ENCODE measurements at regions not wholly inside any gene's neighbourhood (a gene's known extent, or its start where the extent isn't known, plus 50 kb on each side); places are given as distances from the start of the nearest gene placed in this dataset.
"Not testable (repeated sequence)": the region's sequence is repeated elsewhere in the genome, so short reads cannot be mapped to it uniquely, and the experiment has no call there.

GRCh38 chr2:111323384-111323783 lies 202.7 kb downstream of the BCL2L11 start:
- not testable (repeated sequence) for H3K9me3 Mint-ChIP-seq; H3K79me2 ChIP-seq (ENCODE audit: low read depth); H3K4me1 ChIP-seq; H4K20me1 ChIP-seq (ENCODE audit: low read depth); H3K4me1 Mint-ChIP-seq; H3K4me2 ChIP-seq; H3K4me3 Mint-ChIP-seq; H3K27me3 Mint-ChIP-seq (ENCODE audit: insufficient read depth, low read depth); H2AFZ ChIP-seq (replicated peaks); H3K4me3 ChIP-seq; H3K9ac ChIP-seq; H3K9me3 ChIP-seq (ENCODE audit: low read depth); DNase-seq (ENCODE audit: low spot score); H3K27ac Mint-ChIP-seq; H3K36me3 Mint-ChIP-seq; H3K27me3 ChIP-seq; H3K36me3 ChIP-seq; H3K27ac ChIP-seq; H3F3A ChIP-seq (ENCODE audit: low read depth)

- not testable (repeated sequence) for H3K27me3 ChIP-seq; H3K4me3 Mint-ChIP-seq; H2AFZ ChIP-seq (replicated peaks); H3K4me2 ChIP-seq; H3K79me2 ChIP-seq (ENCODE audit: low read depth); H3F3A ChIP-seq (ENCODE audit: low read depth); H3K27ac Mint-ChIP-seq; H3K36me3 ChIP-seq; H3K9me3 ChIP-seq (ENCODE audit: low read depth); H3K4me1 ChIP-seq; H3K27ac ChIP-seq; H3K27me3 Mint-ChIP-seq (ENCODE audit: insufficient read depth, low read depth); DNase-seq (ENCODE audit: low spot score); H3K4me1 Mint-ChIP-seq; H3K4me3 ChIP-seq; H3K9ac ChIP-seq; H3K9me3 Mint-ChIP-seq; H3K36me3 Mint-ChIP-seq; H4K20me1 ChIP-seq (ENCODE audit: low read depth)
These were observed 207.0 kb downstream of the BCL2L11 start for GRCh38 chr2:111327726-111328125.

- H3K36me3 Mint-ChIP-seq; H3K36me3 ChIP-seq; H3K4me3 ChIP-seq; H3F3A ChIP-seq (ENCODE audit: low read depth); H3K79me2 ChIP-seq (ENCODE audit: low read depth); DNase-seq (ENCODE audit: low spot score); H3K9me3 Mint-ChIP-seq; H3K4me1 ChIP-seq; H3K9me3 ChIP-seq (ENCODE audit: low read depth); H3K9ac ChIP-seq; H3K27ac ChIP-seq; H3K4me2 ChIP-seq; H3K4me3 Mint-ChIP-seq; H3K4me1 Mint-ChIP-seq; H3K27ac Mint-ChIP-seq; H4K20me1 ChIP-seq (ENCODE audit: low read depth); H2AFZ ChIP-seq (replicated peaks); H3K27me3 Mint-ChIP-seq (ENCODE audit: insufficient read depth, low read depth); H3K27me3 ChIP-seq: not testable (repeated sequence)
These were observed 208.6 kb downstream of the BCL2L11 start for GRCh38 chr2:111329309-111329708.

GRCh38 chr2:111331099-111331724 lies 210.5 kb downstream of the BCL2L11 start:
- H3K36me3 ChIP-seq; H3K4me2 ChIP-seq; H3K9me3 ChIP-seq (ENCODE audit: low read depth); H3K79me2 ChIP-seq (ENCODE audit: low read depth); H3K4me3 Mint-ChIP-seq; H3K4me1 ChIP-seq; H3K27me3 ChIP-seq; H3K4me1 Mint-ChIP-seq; H3K27ac ChIP-seq; H3K9me3 Mint-ChIP-seq; H3K9ac ChIP-seq; H2AFZ ChIP-seq (replicated peaks); H3K36me3 Mint-ChIP-seq; H3K27me3 Mint-ChIP-seq (ENCODE audit: insufficient read depth, low read depth); H3K27ac Mint-ChIP-seq; H3F3A ChIP-seq (ENCODE audit: low read depth); H4K20me1 ChIP-seq (ENCODE audit: low read depth); H3K4me3 ChIP-seq; DNase-seq (ENCODE audit: low spot score): not testable (repeated sequence)

- H3K9me3 Mint-ChIP-seq; H3K4me1 ChIP-seq; H3K27ac Mint-ChIP-seq; H3F3A ChIP-seq (ENCODE audit: low read depth); H3K4me1 Mint-ChIP-seq; H3K27me3 ChIP-seq; H3K27me3 Mint-ChIP-seq (ENCODE audit: insufficient read depth, low read depth); H3K36me3 Mint-ChIP-seq; H3K36me3 ChIP-seq; H3K27ac ChIP-seq; H4K20me1 ChIP-seq (ENCODE audit: low read depth); H3K4me2 ChIP-seq; H2AFZ ChIP-seq (replicated peaks); H3K4me3 Mint-ChIP-seq; H3K9ac ChIP-seq; DNase-seq (ENCODE audit: low spot score); H3K4me3 ChIP-seq; H3K79me2 ChIP-seq (ENCODE audit: low read depth); H3K9me3 ChIP-seq (ENCODE audit: low read depth): not testable (repeated sequence)
These were observed 214.7 kb downstream of the BCL2L11 start for GRCh38 chr2:111335220-111335907.

- not testable (repeated sequence) for H3K27ac Mint-ChIP-seq; H3K27me3 ChIP-seq; H3K4me3 Mint-ChIP-seq; H3K79me2 ChIP-seq (ENCODE audit: low read depth); H3K27ac ChIP-seq; H3K27me3 Mint-ChIP-seq (ENCODE audit: insufficient read depth, low read depth); H3F3A ChIP-seq (ENCODE audit: low read depth); H3K9me3 ChIP-seq (ENCODE audit: low read depth); H3K4me1 ChIP-seq; H2AFZ ChIP-seq (replicated peaks); H4K20me1 ChIP-seq (ENCODE audit: low read depth); H3K9ac ChIP-seq; H3K4me3 ChIP-seq; H3K4me1 Mint-ChIP-seq; H3K36me3 ChIP-seq; H3K4me2 ChIP-seq; H3K36me3 Mint-ChIP-seq; H3K9me3 Mint-ChIP-seq; DNase-seq (ENCODE audit: low spot score)
These were observed 217.8 kb downstream of the BCL2L11 start for GRCh38 chr2:111338474-111338873.

GRCh38 chr2:111339476-111339875 lies 218.8 kb downstream of the BCL2L11 start:
- H3K4me1 Mint-ChIP-seq; H3F3A ChIP-seq (ENCODE audit: low read depth); H3K4me3 Mint-ChIP-seq; H2AFZ ChIP-seq (replicated peaks); H3K9me3 Mint-ChIP-seq; H3K27me3 ChIP-seq; H3K4me2 ChIP-seq; H3K36me3 ChIP-seq; H3K36me3 Mint-ChIP-seq; H3K27ac Mint-ChIP-seq; H3K27ac ChIP-seq; DNase-seq (ENCODE audit: low spot score); H3K9ac ChIP-seq; H3K4me3 ChIP-seq; H3K4me1 ChIP-seq; H3K79me2 ChIP-seq (ENCODE audit: low read depth); H3K9me3 ChIP-seq (ENCODE audit: low read depth); H3K27me3 Mint-ChIP-seq (ENCODE audit: insufficient read depth, low read depth); H4K20me1 ChIP-seq (ENCODE audit: low read depth): not testable (repeated sequence)

- not testable (repeated sequence) for H2AFZ ChIP-seq (replicated peaks); DNase-seq (ENCODE audit: low spot score); H3K36me3 ChIP-seq; H3K27me3 Mint-ChIP-seq (ENCODE audit: insufficient read depth, low read depth); H3K79me2 ChIP-seq (ENCODE audit: low read depth); H3K36me3 Mint-ChIP-seq; H3K4me3 Mint-ChIP-seq; H3K4me3 ChIP-seq; H3K27me3 ChIP-seq; H3K4me2 ChIP-seq; H3K4me1 ChIP-seq; H4K20me1 ChIP-seq (ENCODE audit: low read depth); H3K9me3 ChIP-seq (ENCODE audit: low read depth); H3F3A ChIP-seq (ENCODE audit: low read depth); H3K27ac Mint-ChIP-seq; H3K9me3 Mint-ChIP-seq; H3K4me1 Mint-ChIP-seq; H3K9ac ChIP-seq; H3K27ac ChIP-seq
These were observed 223.9 kb downstream of the BCL2L11 start for GRCh38 chr2:111344590-111344989.

Measured in neural progenitor cell (in vitro differentiated cells).